HG02623 (cell line): ENCODE measurements at regions not wholly inside any gene's neighbourhood (a gene's known extent, or its start where the extent isn't known, plus 50 kb on each side); places are given as distances from the start of the nearest gene placed in this dataset.
A peak's percentile ranks its signal among the peaks of the same experiment; 100 is the strongest.

ENCODE experiments used
- ATAC-seq: cut with Tn5 transposase; IDR thresholded peaks from one replicate; pipeline ENCODE4 v1.9.1; 2021; ENCODE audit warnings: moderate library complexity; ENCODE audit not compliant: unreplicated experiment

DNA sequence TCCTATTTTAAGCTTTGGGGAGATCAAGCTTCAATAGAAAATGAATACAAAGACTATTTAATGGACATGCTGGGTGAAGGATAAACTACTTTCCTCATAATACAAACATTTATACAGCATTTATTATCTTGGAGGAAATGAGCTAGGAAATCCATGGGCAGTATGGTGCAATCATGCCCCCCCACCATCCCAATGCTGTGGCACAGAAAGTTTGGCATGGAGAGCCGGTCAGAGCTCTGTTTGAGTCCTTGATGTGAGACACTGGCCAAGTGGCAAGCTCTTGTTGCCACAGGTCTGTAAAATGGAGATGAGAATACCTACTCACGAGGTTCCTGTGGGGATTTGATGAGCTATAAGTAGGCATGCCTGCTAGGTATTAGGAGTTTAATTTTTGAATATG lies 120.6 kb downstream of the MAB21L3 start:
- ATAC-seq, result no peak

DNA sequence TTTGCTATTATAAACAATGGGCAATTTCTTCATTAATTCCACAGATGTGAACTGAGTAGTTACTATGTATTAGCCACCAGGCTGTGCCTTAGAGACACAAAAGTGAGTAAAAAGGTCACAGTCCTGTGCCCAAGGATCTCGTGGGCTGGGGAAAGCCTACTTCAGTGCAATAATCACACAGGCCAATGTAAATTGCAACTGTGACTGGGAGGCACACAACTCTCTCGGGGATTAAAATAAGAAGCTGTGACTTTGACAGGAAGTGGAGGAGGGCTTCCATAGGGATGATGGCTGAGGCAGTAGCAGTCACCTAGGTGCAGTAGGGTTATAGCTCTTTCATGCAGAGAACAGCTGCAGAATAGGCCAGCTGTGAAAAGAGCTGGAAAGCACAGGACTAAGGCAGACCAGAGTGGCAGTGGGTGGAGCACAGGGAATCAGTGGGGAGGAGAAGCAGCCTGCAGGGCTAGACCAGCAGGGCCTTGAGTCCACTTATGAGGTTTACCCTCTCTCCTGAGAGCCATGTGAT lies 121.9 kb downstream of the MAB21L3 start:
- no peak for ATAC-seq

DNA sequence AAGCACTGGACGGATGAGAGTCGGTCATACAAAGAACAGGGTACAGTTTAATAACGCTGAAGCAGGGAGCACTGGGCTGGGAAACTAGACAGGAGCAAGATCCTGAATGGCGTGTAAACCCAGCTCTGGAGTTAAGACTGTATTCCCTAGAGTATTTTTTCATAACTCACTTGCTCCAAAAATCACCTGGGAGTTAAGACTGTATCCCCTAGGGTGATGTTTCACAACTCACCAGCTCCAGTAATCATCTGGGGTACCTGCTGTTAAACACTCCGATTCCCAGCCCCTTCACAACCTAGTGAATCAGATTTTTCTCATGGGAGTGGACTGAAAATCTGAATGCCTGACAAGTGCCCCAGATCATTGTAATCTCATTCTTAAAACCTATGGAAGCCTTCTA lies 123.2 kb downstream of the MAB21L3 start:
- no peak for ATAC-seq

DNA sequence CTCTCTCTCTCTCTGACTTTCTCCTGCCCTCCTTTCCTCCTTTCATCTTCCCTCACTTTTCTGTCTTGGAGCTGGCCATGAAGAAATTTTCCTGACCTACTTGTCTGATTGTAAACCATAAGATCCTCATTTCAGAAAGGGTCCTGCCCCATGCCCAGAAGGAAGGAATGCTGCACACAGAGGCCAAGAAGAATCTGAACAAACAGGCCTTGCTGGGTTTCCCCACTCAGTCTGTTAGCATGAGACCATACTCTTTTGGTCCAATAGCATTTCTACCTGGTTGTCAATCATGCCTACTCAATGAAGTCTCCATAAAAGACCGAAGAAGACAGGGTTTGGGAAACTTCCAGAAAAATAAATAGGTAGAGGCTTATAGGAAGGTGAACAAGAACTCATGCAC lies 128.7 kb downstream of the MAB21L3 start:
- ATAC-seq, result no peak

DNA sequence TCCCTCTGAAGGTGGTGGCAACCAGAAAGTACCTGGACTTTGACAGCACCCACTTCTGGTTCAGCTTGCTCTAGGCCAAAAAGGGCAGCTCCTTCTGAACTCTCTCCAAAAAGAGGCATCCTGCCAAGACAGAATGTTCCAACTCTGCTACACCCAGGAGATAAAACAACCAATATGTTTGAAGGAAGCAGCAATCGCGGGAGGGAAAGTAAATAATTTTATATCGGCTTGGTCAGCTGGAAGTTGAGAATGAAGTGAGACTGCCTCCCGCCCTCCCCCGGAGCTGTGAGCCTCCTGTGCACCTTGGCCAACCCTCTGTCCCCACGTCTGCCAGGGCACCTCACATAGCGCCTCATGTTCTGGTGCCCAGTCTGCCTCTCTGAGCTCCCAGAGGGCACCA lies 130.3 kb upstream of the ATP1A1 start:
- no peak for ATAC-seq

DNA sequence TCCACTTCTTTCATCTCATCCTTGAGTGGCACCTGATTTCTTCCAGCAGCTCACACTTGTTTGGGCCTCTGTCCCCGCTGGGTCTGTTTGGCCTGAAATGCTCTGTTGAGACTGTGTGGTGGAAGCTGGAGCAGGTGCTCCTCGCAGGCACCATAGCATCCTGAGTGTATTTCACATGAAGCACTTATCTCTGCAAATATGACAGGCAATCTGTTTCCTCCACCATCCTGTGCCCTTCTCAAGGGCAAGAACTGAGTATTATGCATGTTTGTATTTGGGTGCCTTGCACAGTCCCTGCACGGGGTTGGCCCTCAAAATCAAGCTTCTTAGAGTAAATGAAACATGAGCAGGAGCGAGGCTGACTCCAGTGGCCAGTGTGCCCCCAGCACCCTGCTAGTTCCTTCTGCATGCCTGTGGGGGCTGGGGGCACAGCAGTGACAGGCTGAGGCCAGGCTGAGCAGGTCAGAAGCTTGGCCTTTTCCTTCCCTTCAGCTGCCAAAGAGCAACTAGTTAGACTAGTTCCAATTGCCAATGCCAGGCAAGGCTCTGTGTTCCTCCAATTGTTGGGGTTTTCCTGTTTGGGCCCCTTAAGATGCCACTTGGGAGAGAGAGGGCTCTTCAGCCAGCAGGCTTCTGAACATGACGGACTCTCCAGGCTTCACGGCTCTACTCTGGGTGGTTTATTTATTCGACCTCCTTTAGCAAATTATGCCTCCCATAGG lies 129.6 kb upstream of the ATP1A1 start:
- no peak for ATAC-seq

DNA sequence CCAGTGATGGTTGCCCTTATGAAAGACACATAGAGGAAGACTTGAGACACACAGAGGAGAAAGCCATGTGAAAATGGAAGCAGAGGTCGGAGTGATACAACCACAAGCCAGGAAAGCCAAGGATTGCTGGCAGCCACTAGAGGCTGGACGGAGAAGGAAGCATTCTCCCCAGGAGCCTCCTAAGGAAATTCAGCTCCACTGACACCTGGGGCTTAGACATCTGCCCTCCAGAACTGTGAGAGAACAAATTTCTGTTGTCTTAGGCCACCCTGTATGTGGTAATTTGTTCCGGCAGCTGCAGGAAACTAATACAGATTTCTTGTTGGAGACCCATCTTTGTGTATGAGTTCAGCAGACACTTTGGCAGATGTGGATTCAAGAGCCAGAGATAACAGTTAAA lies 126.9 kb upstream of the ATP1A1 start:
- no peak for ATAC-seq

DNA sequence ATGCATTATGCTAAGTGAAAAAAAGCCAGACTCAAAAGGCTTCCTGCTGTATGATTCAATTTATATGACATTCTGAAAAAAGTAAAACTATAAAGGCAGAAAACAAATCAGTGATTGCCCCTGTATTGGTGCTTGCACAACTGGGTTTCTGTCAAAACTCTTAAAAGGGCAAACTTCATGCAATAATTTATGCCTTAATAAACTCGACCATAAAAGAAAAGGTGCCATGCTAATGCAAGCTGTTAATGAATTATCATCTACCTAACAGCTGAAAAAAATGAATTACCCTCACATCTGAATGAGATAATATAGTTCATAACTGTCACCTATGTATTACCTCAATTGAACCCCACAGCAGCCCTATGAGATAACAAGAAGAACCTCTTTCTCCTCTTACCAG lies 120.8 kb upstream of the ATP1A1 start:
- ATAC-seq, result no peak

DNA sequence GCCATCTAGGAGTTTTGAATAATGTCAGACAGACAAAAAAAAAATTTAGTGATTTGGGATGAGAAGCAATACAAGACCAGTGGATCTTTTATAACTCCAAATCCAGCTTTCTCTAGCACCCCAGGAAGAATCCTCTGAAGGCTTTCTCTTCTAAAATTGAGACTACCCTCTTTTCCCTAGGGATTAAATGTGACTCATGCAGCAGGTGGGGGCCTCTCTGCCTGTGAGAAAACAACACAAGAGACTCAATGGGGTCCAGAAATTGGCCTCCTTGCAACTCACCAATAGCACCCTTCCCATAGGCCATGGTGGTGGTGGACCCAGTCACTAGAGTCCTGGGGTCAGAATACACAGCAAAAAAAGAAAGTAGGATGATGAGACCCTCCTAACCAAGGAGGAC lies 120.3 kb upstream of the ATP1A1 start:
- ATAC-seq, result no peak

DNA sequence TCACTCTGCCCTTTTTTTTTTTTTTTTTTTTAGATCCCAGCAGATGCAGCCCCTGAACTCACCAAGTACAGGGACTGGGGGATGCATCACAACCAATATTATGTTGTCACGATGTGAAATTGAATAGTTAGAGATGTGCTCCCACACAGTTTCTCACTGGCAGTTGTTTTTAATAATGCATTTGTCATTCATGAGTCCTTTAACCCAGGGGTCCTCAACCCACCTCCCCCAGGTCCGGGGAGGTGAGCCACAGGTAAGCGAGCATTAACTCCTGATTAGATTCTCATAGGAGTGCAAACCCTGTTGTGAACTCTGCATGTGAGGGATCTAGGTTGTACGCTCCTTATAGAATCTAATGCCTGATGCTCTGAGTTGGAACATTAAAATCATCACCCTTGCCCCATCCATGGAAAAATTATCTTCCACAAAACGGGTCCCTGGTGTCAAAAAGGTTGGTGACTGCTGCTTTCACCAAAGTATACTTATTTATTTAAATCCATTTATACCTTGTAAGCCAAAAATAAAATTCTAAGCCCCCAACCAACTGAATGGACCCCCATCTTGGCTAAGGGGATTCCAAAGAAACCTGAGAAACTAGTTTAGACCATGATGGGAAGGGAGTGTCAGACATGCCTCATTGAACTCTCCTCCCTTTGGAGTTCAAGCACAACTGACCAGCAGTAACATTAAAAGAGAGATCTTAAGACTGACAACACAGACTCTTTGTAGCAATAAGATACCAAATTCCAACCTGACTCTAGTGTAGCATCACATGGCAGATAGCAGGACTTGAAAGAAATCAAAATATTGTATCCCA lies 119.3 kb upstream of the ATP1A1 start:
- no peak for ATAC-seq

DNA sequence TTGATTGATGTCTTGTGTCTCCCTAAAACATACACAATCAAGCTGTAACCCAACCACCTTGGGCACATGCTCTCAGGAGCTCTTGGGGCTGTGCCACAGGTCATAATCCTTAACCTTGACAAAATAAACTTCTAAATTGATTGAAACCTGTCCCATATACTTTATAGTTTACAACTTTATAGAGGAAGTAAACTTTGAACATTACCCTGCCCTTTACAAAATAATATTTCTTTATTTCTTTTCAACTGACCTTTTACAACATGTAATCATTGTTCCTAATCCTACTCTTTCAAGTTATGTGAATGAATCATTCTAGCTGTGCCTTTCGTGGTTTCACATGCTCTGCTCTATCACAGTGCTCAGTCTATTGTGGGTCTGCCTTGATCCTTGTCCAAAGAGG lies 118.3 kb upstream of the ATP1A1 start:
- no peak for ATAC-seq

DNA sequence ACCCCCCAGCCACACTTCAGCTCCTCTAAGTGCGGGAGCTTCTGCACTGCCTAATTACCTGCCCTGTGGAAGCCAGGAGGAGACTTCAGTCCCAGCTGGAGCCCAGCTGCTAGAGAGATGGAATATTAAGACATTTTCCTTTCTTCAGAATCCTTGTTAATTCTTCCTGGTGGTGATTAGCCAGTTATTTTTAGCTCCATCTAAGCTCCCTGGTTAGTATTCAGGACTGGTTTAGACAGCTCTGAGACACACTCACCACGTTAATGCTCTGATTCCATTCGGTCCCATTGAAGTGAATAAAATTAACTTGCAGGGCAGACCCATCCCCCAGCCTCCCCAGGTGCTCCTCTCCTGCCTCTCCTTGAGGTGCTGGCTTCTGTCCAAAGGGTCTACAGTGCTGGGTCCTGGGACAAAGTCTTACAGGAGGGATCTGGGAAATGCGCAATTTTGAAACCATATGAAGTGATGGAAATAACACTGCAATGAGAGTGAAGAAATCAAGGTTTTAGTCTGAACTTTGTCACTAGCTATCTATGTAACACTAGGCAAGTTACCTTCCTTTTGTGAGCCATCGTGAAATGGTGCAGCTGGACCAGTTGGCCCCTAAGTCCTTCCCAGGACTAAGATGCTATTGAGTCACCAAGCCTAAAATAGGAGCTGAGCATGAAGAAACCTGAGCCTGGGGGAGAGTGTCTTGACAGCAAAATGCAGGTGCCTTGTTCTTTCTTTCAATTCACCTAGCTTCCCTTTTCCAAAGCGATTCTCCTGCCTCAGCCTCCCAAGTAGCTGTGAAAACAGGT lies 117.4 kb upstream of the ATP1A1 start:
- no peak for ATAC-seq

DNA sequence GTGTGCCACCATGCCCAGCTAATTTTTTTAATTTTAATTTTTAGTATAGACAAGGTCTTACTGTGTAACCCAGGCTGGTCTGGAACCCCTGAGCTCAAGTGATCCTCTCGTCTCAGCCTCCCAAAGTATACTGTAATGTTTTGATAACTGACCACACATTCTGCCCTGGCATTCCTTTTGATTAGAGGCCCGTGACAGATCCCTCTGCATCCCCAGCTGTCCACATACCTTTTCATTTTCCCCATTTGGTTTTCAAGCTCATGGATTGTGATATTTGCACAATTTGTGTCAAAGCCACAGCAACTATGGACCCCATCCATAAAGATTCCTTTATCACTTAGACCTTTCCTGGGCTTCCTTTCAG lies 116.8 kb upstream of the ATP1A1 start:
- no peak for ATAC-seq

DNA sequence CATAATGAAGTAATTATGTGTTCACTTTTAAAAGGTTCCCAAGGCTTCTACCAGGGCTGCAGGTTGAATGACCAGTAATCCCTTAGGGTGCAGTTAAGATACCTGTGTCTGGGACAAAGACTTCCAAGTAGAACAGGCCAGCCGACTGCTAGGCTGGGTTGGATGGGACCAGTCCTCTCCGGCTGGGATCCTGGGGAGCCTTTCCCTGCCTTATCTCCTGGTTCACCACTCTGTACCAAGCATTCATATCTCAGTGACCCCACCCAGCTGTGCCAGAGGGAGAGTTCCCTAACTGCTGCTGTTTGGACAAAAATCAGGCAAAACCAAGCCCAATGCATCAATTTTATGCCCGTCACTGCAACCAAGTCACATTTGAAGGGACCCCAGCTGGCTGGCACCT lies 116.2 kb upstream of the ATP1A1 start:
- no peak for ATAC-seq

DNA sequence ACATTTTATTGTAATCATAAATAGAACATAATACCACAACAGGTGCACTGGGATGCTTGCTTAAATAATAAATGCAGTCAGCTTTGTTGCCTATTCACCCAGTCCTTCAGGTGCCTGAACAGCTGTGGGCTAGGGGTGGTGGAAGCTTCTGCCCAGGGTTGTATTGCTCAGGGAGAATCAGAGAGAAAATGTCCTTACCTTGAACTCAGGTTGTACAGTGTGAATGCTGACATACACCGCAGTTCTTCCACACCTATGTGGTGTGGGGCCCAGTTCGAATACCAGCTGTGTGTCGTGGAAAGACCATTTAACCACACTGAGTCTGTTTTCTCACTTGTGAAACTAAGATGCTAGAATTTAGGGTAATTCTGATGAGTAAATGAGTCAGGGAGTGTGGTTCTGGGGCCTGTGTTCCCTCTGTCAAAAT lies 115.7 kb upstream of the ATP1A1 start:
- ATAC-seq, result peak; percentile 49

DNA sequence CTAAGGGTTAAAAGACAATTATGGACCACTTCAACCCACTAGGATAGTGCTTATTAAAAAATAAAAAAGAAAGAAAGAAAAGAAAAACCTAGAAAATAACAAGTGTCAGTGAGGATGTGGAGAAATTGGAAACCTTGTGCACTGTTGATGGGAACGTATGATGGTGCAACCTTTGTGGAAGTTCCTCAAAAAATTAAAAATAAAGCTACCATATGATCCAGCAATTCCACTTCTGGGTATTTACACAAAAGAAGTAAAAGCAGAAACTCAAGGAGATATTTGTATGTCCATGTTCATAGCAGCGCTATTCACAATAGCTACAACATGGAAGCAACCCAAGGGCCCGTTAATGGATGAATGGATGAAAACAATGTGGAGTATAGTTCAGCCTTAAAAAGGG lies 115.2 kb upstream of the ATP1A1 start:
- no peak for ATAC-seq

DNA sequence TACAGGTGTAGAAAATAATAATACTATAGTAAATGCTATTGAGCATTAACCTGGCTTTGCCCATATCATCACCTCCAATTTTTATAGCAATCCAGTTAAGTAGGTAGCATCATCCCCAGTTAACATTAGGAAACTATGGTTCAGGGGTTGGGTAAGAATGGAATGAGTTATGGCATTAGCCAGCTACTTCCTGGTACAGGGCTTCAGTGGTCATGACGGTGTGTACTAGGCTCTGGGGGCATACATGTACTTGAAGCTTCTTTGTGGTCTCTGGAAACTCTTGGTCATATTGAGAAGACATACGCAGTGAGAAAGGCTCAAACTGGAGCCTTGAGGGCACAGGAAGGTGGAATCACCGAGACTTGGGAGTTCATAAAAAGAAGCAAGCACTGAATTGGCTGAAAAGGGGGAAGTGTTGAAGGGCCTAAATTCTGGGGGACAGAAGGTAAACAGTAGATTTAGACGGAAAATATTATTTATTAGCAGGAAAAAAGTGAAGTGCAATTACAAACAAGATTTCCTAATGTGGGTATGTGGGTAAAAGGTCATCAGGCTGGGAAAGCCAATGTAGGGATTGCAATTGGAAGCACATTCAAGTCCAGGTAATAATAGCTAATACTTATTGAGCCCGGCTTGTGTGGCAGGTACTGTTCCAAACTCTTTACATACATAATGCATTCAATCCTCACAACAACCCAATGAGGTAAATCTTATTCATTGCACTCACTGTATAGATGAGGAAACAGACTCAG lies 114.2 kb upstream of the ATP1A1 start:
- no peak for ATAC-seq

DNA sequence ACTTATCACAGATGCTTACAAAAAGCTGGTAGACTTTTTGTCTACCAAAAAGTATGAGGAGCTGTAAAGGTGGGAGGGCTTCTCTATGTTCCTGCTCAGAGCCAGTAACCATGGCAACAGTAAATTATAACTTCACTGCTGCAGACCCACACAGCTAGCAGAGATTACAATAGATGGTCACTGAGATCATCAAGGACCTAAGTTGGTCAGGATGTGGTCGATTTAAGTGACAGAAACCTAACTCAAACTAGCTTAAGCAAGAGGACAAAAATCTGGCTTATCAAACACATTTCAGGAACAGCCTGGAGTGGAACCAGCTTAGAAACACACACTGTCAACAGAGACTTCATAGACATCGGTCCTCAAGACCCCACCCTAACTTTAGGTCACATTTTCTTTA lies 113.4 kb upstream of the ATP1A1 start:
- no peak for ATAC-seq

DNA sequence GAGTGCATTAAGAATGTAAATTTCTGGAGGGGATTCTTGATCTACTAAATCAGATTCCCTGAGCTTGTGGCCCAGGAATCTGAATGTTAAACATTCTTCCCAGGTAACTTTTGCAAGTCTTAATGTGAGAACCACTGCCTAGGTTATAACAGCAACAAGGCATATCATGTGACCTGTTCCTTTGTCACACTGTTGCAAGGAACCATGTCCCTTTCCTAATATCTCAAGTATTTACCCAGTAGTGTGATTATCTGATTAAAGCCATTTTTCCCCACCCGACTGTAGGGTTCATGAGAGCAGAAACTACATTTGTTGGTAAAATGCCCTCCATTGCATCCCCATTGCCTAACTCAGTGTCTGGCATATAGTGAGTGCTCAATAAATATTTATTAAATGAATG lies 112.9 kb upstream of the ATP1A1 start:
- no peak for ATAC-seq

DNA sequence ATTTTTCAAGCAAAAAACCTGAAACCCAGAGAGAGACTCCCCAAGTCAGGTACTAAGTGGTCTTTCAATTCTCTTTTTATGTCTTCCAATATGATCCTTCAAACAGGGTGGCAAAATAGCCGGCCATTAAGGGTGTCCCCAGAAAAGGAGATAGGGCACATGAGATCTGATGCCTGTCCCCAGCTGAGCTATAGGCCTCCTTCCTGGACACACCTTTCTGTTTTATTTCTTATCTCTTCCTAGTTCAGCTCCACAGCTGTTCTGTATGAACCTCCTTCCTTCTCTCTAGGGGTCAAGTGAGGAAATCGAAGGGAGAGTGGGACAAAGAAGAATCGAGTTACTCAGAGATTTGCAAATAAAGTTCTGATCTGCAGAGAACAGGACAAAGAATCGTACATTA lies 112.4 kb upstream of the ATP1A1 start:
- no peak for ATAC-seq

DNA sequence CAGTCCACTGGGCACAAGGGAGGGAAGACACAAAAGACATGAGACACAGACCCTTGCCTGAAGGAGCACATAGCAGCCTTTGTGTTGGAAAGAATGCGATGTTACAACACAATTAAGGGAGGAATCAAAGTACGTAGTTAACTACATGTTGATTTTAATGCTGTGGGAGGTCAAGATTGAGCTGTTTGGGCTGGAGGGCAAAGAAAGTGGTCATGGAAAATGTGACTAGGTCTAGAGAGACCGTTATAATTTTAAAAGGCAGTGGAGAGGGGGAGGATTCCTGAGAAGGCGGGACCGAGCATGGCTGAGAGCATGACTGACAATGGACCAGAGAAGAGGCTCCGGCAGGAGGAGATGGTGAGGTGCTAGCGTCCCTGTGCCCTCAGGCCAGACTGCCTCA lies 111.8 kb upstream of the ATP1A1 start:
- no peak for ATAC-seq
